ENCODE measurements at regions not wholly inside any gene's neighbourhood (a gene's known extent, or its start where the extent isn't known, plus 50 kb on each side); places are given as distances from the start of the nearest gene placed in this dataset.

GRCh38 chr1:221085701-221086375, 206.6 kb downstream of the HLX start:
- 63 to 67% methylated on average over 2 of the region's 2 CpGs for WGBS, 2 donors
- TF ChIP-seq, protein P1, sequence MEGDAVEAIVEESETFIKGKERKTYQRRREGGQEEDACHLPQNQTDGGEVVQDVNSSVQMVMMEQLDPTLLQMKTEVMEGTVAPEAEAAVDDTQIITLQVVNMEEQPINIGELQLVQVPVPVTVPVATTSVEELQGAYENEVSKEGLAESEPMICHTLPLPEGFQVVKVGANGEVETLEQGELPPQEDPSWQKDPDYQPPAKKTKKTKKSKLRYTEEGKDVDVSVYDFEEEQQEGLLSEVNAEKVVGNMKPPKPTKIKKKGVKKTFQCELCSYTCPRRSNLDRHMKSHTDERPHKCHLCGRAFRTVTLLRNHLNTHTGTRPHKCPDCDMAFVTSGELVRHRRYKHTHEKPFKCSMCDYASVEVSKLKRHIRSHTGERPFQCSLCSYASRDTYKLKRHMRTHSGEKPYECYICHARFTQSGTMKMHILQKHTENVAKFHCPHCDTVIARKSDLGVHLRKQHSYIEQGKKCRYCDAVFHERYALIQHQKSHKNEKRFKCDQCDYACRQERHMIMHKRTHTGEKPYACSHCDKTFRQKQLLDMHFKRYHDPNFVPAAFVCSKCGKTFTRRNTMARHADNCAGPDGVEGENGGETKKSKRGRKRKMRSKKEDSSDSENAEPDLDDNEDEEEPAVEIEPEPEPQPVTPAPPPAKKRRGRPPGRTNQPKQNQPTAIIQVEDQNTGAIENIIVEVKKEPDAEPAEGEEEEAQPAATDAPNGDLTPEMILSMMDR (IDR thresholded peaks at IDR 0.05), result no peak
- no peak for TF ChIP-seq POLR2A (IDR thresholded peaks at IDR 0.05)
- Histone ChIP-seq H3K4me1 (no peaks in the 10 kb centered on the region), H3K27me3 (no peaks in the 10 kb centered on the region), H3K27ac (no peak overlapping the region), H3K9me3 (no peaks in the 10 kb centered on the region), H3K36me3 (ENCODE audit: low read depth, missing control alignments) (no peaks in the 10 kb centered on the region), H3K4me3 (no peak overlapping the region)
- DNase-seq, result no peak
- intact Hi-C loops (cut with DNase I; ENCODE audit: low total_unique reads), result no loop called here

DNA sequence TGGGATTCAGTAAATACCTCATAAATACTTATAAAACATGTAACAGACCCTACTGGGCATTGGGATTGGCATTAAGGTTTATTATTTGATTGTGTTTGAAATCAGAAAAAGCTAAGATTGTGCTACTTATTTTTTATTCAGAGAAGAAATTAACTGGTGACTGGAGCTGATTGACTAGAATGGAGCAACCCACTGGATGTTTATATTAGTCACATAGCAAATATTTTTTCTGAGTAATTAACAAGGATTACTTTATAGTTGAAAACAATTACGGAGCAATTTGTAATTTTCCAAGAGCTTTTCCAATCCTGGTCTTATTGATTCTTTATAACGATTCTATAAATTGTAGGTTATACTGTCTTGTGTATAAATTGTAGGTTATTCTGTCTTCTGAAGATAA, 208.7 kb downstream of the HLX start:
- no peak for TF ChIP-seq POLR2A (IDR thresholded peaks at IDR 0.05)
- TF ChIP-seq, protein P1 (IDR thresholded peaks at IDR 0.05), result no peak
- intact Hi-C loops (cut with DNase I; ENCODE audit: low total_unique reads), result no loop called here
- Histone ChIP-seq H3K27me3 (no peaks in the 10 kb centered on the region), H3K27ac (no peak overlapping the region), H3K9me3 (no peaks in the 10 kb centered on the region), H3K4me3 (no peak overlapping the region), H3K36me3 (ENCODE audit: low read depth, missing control alignments) (no peaks in the 10 kb centered on the region), H3K4me1 (no peaks in the 10 kb centered on the region)
- no peak for DNase-seq
- WGBS, 2 donors, result 88 to 93% methylated on average over 2 of the region's 2 CpGs

DNA sequence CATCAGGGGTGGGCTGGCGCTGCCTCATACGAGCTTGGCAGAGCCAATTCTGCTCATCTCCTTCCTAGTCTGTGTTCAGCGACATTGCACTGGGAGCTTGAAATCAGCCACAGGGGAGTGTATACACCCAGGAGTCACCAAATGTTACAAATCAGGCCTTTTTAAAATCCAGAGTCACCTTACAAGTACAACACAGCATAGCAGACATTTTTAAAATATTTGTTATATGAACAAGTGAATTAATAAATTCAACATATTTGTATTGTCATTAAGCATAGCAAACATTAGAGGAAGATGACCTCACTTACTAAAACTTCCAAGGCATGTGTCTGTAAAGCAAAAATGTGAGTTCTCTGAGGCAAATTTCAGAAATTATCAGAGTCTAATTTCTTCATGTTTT, 210.0 kb downstream of the HLX start:
- no peaks in the 10 kb centered on the region for H3K4me1 ChIP-seq
- no peak for DNase-seq
- no peaks in the 10 kb centered on the region for H3K9me3 ChIP-seq
- no peak overlapping the region for H3K4me3 ChIP-seq
- no peaks in the 10 kb centered on the region for H3K36me3 ChIP-seq (ENCODE audit: low read depth, missing control alignments)
- WGBS, 2 donors, result 88 to 90% methylated on average over 3 of the region's 3 CpGs
- H3K27me3 ChIP-seq, result no peaks in the 10 kb centered on the region
- H3K27ac ChIP-seq, result no peak overlapping the region
- TF ChIP-seq, protein P1 (IDR thresholded peaks at IDR 0.05), result no peak
- no peak for TF ChIP-seq POLR2A (IDR thresholded peaks at IDR 0.05)
- intact Hi-C loops (cut with DNase I; ENCODE audit: low total_unique reads), result no loop called here

- DNase-seq, result no peak
- Histone ChIP-seq H3K36me3 (ENCODE audit: low read depth, missing control alignments) (no peaks in the 10 kb centered on the region), H3K4me3 (no peak overlapping the region), H3K27me3 (no peaks in the 10 kb centered on the region), H3K4me1 (no peaks in the 10 kb centered on the region), H3K9me3 (no peaks in the 10 kb centered on the region), H3K27ac (no peak overlapping the region)
- WGBS, 2 donors, result 59 to 66% methylated on average over 1 of the region's 1 CpG
- TF ChIP-seq, protein P1 (IDR thresholded peaks at IDR 0.05), result no peak
- TF ChIP-seq POLR2A (IDR thresholded peaks at IDR 0.05), result no peak
- intact Hi-C loops (cut with DNase I; ENCODE audit: low total_unique reads), result no loop called here
These were observed 210.6 kb downstream of the HLX start for GRCh38 chr1:221089803-221090202.

Measured in testis (tissue), 2 donors.